ENCODE measurements at regions not wholly inside any gene's neighbourhood (a gene's known extent, or its start where the extent isn't known, plus 50 kb on each side); places are given as distances from the start of the nearest gene placed in this dataset.

DNA sequence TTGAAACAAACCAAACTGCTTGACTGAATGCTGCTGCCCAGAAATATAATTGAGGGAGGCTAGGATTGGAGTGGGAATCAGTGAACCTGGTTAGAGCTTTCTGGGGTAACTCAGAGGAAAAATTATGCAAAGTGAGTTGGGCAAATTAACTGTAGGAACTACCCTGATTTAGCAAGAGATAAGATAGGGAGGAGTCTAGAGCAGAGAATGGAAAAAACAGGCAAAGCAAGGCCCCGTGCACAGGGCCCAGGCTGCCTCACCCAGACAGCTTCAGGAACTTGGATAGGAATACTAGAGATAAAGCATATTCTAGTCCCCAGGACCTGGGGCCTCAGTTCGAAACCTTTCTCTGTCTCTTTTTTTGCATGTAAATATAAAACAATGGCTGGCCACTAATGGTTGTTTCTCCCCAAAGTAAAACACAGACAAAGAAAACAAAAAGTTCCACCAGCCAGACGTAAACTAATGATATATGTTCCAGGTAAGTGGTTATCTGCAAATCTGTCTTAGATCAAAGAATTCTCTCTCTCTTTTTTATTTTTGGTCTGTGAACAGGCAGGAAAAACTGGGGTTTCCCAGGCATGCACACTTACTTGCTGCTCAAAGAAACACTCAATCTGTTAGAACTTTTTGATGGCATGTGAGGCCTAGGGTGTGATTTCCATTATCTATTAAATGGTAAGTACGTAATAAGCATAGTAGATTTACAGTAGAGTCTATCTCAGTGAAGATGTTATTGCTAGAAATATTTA lies 168.1 kb upstream of the MAP3K1 start:
- no peak overlapping the region for H3K27ac ChIP-seq (ENCODE audit: low read depth in 1 of 2, low read length in 2 of 2)
- no peaks in the 10 kb centered on the region for H3K27me3 ChIP-seq (ENCODE audit: control insufficient read depth in 1 of 2, insufficient read depth in 2 of 2, low read length in 1 of 2)
- intact Hi-C loops (cut with DNase I), result no loop called here
- ATAC-seq (ENCODE audit: low FRiP score), result no peak
- H3K9me3 ChIP-seq (ENCODE audit: control insufficient read depth, low read length), result no peaks in the 10 kb centered on the region
- no peaks in the 10 kb centered on the region for H3K4me1 ChIP-seq (ENCODE audit: control insufficient read depth in 1 of 2, insufficient read depth in 2 of 2, low read length in 2 of 2)
- no peaks in the 10 kb centered on the region for H3K36me3 ChIP-seq (ENCODE audit: control insufficient read depth in 1 of 2, insufficient read depth in 2 of 2, low read length in 1 of 2)
- H3K4me3 ChIP-seq (ENCODE audit: low read length in 2 of 2), result no peak overlapping the region
- DNase-seq, result no peak
- 72 to 93% methylated on average over 4 of the region's 4 CpGs for WGBS, 2 donors

DNA sequence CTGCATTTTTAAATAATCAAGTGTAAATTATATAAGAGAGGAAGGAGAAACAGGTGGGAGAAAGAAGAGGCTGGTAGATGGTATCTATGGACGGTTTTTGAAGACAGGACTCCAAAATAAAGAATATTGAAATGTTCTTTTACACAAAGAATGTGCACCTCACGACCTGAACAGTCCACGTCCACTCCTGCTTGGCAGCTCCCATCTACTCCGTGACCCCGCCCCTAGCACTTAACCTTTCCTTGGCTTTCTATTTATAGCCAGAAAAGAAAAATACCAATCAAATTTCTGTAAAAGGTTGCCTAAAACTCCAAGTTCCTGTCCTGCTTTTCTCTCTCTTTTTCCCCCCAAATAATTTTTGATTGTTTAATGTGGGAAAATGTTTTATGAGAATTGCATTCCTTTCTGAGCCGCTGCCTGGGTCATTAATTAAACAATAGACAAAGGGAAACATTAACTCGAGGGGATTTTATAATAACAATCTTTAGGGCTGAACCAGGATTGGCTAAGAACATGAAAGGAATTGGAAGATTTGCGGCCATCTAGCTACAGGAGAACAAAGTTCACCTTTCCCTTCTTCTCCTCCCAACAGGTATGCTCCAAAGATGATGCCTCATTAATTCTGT lies 173.6 kb upstream of the MAP3K1 start:
- H3K36me3 ChIP-seq (ENCODE audit: control insufficient read depth in 1 of 2, insufficient read depth in 2 of 2, low read length in 1 of 2), result no peaks in the 10 kb centered on the region
- no peaks in the 10 kb centered on the region for H3K27me3 ChIP-seq (ENCODE audit: control insufficient read depth in 1 of 2, insufficient read depth in 2 of 2, low read length in 1 of 2)
- H3K4me1 ChIP-seq (ENCODE audit: control insufficient read depth in 1 of 2, insufficient read depth in 2 of 2, low read length in 2 of 2), result no peaks in the 10 kb centered on the region
- WGBS, 2 donors, result 66% methylated on average over 8 of the region's 8 CpGs
- no peaks in the 10 kb centered on the region for H3K9me3 ChIP-seq (ENCODE audit: control insufficient read depth, low read length)
- DNase-seq (no peak), ATAC-seq (ENCODE audit: low FRiP score) (no peak)
- intact Hi-C loops (cut with DNase I), result no loop called here
- H3K4me3 ChIP-seq (ENCODE audit: low read length in 2 of 2), result no peak overlapping the region
- no peak overlapping the region for H3K27ac ChIP-seq (ENCODE audit: low read depth in 1 of 2, low read length in 2 of 2)

GRCh38 chr5:56640763-56641406 lies 174.5 kb upstream of the MAP3K1 start:
- intact Hi-C loops (cut with DNase I), result no loop called here
- H3K4me3 ChIP-seq (ENCODE audit: low read length in 2 of 2), result no peak overlapping the region
- no peaks in the 10 kb centered on the region for H3K4me1 ChIP-seq (ENCODE audit: control insufficient read depth in 1 of 2, insufficient read depth in 2 of 2, low read length in 2 of 2)
- H3K27ac ChIP-seq (ENCODE audit: low read depth in 1 of 2, low read length in 2 of 2), result no peak overlapping the region
- DNase-seq (peak in 1 of 2 donors; percentile 78), ATAC-seq (ENCODE audit: low FRiP score) (no peak)
- H3K36me3 ChIP-seq (ENCODE audit: control insufficient read depth in 1 of 2, insufficient read depth in 2 of 2, low read length in 1 of 2), result no peaks in the 10 kb centered on the region
- WGBS, 2 donors, result 91 to 95% methylated on average over 3 of the region's 3 CpGs
- no peaks in the 10 kb centered on the region for H3K27me3 ChIP-seq (ENCODE audit: control insufficient read depth in 1 of 2, insufficient read depth in 2 of 2, low read length in 1 of 2)
- no peaks in the 10 kb centered on the region for H3K9me3 ChIP-seq (ENCODE audit: control insufficient read depth, low read length)

- no peak overlapping the region for H3K4me3 ChIP-seq (ENCODE audit: low read length in 2 of 2)
- ATAC-seq (ENCODE audit: low FRiP score), result no peak
- H3K9me3 ChIP-seq (ENCODE audit: control insufficient read depth, low read length), result no peaks in the 10 kb centered on the region
- no peak overlapping the region for H3K27ac ChIP-seq (ENCODE audit: low read depth in 1 of 2, low read length in 2 of 2)
- no peak for DNase-seq
- no peaks in the 10 kb centered on the region for H3K27me3 ChIP-seq (ENCODE audit: control insufficient read depth in 1 of 2, insufficient read depth in 2 of 2, low read length in 1 of 2)
- H3K4me1 ChIP-seq (ENCODE audit: control insufficient read depth in 1 of 2, insufficient read depth in 2 of 2, low read length in 2 of 2), result no peaks in the 10 kb centered on the region
- H3K36me3 ChIP-seq (ENCODE audit: control insufficient read depth in 1 of 2, insufficient read depth in 2 of 2, low read length in 1 of 2), result no peaks in the 10 kb centered on the region
- intact Hi-C loops (cut with DNase I), result no loop called here
- WGBS, 2 donors, result 90 to 96% methylated on average over 2 of the region's 2 CpGs
These were observed 175.9 kb upstream of the MAP3K1 start for GRCh38 chr5:56639476-56639875.

DNA sequence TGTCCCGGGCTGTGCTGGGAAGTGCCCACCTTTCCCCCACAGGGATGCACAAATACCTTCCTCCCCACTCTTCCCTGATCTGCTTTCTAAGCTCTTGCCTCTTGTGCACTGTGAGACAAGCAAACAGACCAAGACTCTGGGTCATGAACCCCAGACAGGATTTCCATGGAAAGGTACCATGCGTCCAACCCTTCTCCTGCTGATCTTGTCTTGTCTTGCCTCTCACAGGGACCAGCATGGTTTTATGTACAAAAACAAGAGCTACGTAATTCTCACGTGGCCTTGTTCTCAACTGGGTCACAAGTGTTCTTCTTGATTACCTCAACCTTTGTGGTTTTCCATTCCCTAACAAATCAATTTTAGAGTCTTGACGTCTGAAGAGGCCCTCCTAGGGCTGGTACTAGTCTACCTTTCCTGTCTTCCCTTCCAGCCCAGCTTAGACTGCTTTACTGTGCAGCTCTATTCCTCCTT lies 176.5 kb upstream of the MAP3K1 start:
- Histone ChIP-seq H3K4me3 (ENCODE audit: low read length in 2 of 2) (no peak overlapping the region), H3K9me3 (ENCODE audit: control insufficient read depth, low read length) (no peaks in the 10 kb centered on the region), H3K27me3 (ENCODE audit: control insufficient read depth in 1 of 2, insufficient read depth in 2 of 2, low read length in 1 of 2) (no peaks in the 10 kb centered on the region), H3K36me3 (ENCODE audit: control insufficient read depth in 1 of 2, insufficient read depth in 2 of 2, low read length in 1 of 2) (no peaks in the 10 kb centered on the region), H3K4me1 (ENCODE audit: control insufficient read depth in 1 of 2, insufficient read depth in 2 of 2, low read length in 2 of 2) (no peaks in the 10 kb centered on the region), H3K27ac (ENCODE audit: low read depth in 1 of 2, low read length in 2 of 2) (no peak overlapping the region)
- 89 to 95% methylated on average over 5 of the region's 5 CpGs for WGBS, 2 donors
- intact Hi-C loops (cut with DNase I), result no loop called here
- DNase-seq, result no peak
- no peak for ATAC-seq (ENCODE audit: low FRiP score)

- no peaks in the 10 kb centered on the region for H3K9me3 ChIP-seq (ENCODE audit: control insufficient read depth, low read length)
- H3K27me3 ChIP-seq (ENCODE audit: control insufficient read depth in 1 of 2, insufficient read depth in 2 of 2, low read length in 1 of 2), result no peaks in the 10 kb centered on the region
- intact Hi-C loops (cut with DNase I), result no loop called here
- no peaks in the 10 kb centered on the region for H3K4me1 ChIP-seq (ENCODE audit: control insufficient read depth in 1 of 2, insufficient read depth in 2 of 2, low read length in 2 of 2)
- DNase-seq (no peak), ATAC-seq (ENCODE audit: low FRiP score) (no peak)
- no peaks in the 10 kb centered on the region for H3K36me3 ChIP-seq (ENCODE audit: control insufficient read depth in 1 of 2, insufficient read depth in 2 of 2, low read length in 1 of 2)
- no peak overlapping the region for H3K27ac ChIP-seq (ENCODE audit: low read depth in 1 of 2, low read length in 2 of 2)
- 87 to 92% methylated on average over 2 of the region's 2 CpGs for WGBS, 2 donors
- H3K4me3 ChIP-seq (ENCODE audit: low read length in 2 of 2), result no peak overlapping the region
These were observed 177.2 kb upstream of the MAP3K1 start for GRCh38 chr5:56638061-56638621.

DNA sequence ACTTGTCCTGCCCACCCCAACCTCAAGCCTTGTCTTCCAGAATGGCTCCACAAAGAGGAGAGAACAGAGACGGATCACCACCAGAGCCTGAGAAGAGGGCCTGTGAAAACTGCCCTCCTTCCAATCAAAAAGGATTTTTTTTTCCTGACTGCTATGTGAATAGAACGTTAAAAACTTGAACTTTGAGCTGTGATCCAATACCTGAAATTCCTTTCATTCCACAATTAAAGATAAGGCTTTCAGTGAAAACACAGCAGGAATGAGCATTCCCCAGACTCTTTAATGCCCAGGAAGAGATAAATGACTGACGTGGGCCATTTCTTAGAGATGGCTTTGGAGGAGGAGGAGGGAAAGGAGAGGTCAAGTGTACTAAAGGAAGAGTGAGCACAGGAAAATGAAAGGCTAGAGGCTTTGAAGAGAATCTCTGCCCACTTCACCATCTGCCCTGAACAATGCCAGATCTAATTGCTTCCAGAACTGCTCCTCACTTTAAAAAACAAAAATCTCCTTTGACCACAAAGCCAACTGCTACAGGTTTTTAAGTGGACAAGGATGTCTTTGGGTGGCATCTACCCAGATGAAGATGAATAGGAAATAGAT lies 177.9 kb upstream of the MAP3K1 start:
- intact Hi-C loops (cut with DNase I), result no loop called here
- WGBS, 2 donors, result 21 to 26% methylated on average over 3 of the region's 3 CpGs
- ATAC-seq (ENCODE audit: low FRiP score) (no peak), DNase-seq (no peak)
- H3K4me3 ChIP-seq (ENCODE audit: low read length in 2 of 2), result no peak overlapping the region
- H3K36me3 ChIP-seq (ENCODE audit: control insufficient read depth in 1 of 2, insufficient read depth in 2 of 2, low read length in 1 of 2), result no peaks in the 10 kb centered on the region
- H3K27ac ChIP-seq (ENCODE audit: low read depth in 1 of 2, low read length in 2 of 2), result no peak overlapping the region
- no peaks in the 10 kb centered on the region for H3K4me1 ChIP-seq (ENCODE audit: control insufficient read depth in 1 of 2, insufficient read depth in 2 of 2, low read length in 2 of 2)
- H3K27me3 ChIP-seq (ENCODE audit: control insufficient read depth in 1 of 2, insufficient read depth in 2 of 2, low read length in 1 of 2), result no peaks in the 10 kb centered on the region
- no peaks in the 10 kb centered on the region for H3K9me3 ChIP-seq (ENCODE audit: control insufficient read depth, low read length)

GRCh38 chr5:56633950-56634349 lies 181.4 kb upstream of the MAP3K1 start:
- 76 to 80% methylated on average over 1 of the region's 1 CpG for WGBS, 2 donors
- no peaks in the 10 kb centered on the region for H3K4me1 ChIP-seq (ENCODE audit: control insufficient read depth in 1 of 2, insufficient read depth in 2 of 2, low read length in 2 of 2)
- DNase-seq (no peak), ATAC-seq (ENCODE audit: low FRiP score) (no peak)
- H3K27ac ChIP-seq (ENCODE audit: low read depth in 1 of 2, low read length in 2 of 2), result no peak overlapping the region
- H3K4me3 ChIP-seq (ENCODE audit: low read length in 2 of 2), result no peak overlapping the region
- intact Hi-C loops (cut with DNase I), result no loop called here
- H3K9me3 ChIP-seq (ENCODE audit: control insufficient read depth, low read length), result no peaks in the 10 kb centered on the region
- no peaks in the 10 kb centered on the region for H3K27me3 ChIP-seq (ENCODE audit: control insufficient read depth in 1 of 2, insufficient read depth in 2 of 2, low read length in 1 of 2)
- no peaks in the 10 kb centered on the region for H3K36me3 ChIP-seq (ENCODE audit: control insufficient read depth in 1 of 2, insufficient read depth in 2 of 2, low read length in 1 of 2)
